Activated T-helper 1 cell treated with anti-CD3 and anti-CD28 coated beads, Interleukin-2, amount 50 U/mL, for 16 hours (primary cell): ENCODE measurements at regions not wholly inside any gene's neighbourhood (a gene's known extent, or its start where the extent isn't known, plus 50 kb on each side); places are given as distances from the start of the nearest gene placed in this dataset.

Source experiments
- DNase-seq, 2 donors: peaks; one replicate each; pipeline ENCODE4 v3.0.0-alpha.2; 2020; ENCODE audit warnings: low read depth in 1 of 2, low spot score in 1 of 2

DNA sequence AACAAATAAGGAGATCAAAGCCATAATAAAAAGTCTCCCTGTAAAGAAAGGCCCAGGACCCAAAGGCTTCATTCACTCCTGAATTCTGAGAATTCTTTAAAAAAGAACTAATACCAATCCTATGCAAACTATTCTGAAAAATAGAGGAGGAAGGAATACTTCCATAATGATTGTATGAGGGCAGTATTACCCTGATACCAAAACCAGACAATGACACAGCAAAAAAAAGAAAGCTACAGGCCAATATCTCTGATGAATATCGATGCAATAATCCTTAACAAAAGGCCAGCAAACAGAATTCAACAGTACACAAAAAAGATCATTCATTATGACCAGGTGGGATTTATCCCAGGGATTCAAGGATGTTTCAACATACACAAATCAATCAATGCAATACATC, 457.8 kb upstream of the FBXO33 start:
- no peak for DNase-seq

DNA sequence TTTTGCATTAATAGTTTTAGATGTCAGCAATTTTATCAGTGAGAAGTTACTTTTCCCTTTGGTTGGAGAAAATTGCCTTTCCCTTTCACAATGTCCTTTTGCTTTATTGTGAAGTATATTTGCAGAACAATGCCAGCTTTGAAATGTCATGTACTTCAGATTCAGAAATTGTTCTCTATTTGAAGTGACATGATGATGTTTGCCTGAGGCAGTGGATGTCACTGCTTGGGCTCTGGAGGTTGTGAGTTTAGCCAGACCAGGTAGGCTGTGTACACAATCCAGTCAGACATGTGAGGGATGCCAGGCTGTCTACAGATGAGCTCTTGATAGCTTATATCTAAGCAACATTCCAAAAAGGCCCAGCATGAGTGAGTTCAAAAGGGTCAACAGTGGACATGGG, 451.9 kb upstream of the FBXO33 start:
- no peak for DNase-seq

DNA sequence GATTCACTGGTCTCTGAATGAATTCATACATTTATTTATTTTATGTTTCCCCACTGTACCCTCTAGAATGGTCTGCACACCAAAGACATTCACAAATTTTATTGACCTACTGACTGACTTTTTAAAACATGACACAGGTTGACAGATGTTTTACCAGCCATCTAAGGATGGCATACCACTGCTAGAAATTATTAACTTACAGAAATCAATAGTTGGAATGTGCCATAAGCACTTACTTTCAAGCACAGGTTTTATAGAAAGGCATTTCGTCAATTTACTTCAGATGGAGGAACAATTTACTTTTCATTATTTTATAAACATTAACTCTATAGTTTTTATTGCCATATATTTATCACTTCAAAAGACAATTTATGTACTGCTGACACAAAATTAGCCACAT, 448.7 kb upstream of the FBXO33 start:
- DNase-seq = no peak

DNA sequence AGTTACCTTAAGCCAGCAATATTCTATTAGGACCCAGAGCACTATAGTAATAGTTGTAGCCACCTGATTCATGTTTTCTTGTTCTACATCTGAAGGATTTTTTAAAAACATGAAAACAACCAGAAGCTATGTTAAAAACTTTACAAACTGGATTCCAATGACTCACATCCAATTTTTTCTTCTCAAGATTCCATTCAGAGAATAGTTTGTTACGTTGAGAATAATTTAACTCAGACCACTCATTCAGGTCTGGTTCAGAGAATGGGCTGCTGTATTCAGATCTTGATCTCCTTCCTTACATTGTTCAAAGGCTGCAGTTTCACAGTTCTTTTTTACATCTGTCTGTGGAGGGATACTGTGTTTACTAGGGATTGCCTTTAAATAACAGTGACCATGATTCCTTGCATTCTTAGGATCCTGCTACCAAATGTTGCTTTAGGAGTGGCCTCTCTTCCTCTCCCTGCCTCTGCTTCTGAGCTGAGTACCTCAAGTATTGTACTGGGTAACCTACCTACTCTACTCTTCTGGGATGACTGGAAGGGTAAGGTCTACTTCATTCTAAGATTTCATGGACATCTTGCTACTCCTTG, 448.0 kb upstream of the FBXO33 start:
- DNase-seq = no peak

DNA sequence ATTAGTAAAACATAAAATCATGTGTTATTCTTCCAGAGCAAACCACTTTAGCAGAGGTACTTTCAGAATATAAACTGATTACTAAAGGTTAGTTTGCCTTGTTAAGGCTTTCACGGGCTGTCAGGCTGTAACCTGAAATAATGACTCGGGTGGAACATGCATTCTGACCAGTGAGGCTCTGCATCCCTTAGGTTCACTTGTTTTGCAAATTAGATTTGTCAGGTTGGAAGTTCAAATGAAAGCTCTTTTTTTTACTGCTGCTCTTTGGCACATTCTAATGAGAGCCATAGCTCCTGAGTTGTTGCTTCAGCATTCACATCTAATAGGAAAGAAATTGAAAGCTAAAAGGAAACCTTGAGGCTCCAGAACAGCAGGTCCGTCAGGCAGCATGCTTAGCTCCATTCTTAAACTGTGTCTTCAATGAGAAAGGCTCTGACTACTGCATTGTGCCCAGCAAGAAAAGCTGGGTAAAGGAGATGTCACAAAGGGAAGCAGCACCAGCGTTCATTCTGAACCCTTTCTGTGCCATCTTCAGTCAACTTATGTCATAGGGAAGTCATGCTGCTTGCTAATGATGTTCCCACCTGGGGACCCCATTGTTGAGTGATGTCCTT, 445.5 kb upstream of the FBXO33 start:
- DNase-seq = no peak

DNA sequence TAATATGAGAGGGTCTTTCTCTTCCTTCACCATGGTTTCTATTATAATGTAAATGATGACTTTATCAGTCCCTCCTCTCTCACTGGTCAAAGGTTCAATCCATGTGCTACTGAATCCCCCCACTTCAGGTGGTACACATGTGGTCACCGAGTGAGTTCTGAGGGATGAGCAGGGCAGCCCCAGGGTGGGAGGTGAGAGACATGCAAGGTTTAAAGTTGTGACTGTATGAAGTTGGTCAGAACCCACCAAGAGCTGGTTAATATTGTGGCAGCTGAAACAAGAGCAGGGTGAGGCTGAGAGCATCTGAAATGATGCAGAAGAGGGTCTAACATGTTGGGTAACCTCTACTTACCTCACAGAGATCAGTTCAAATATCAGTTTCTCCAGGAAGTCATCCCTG, 444.7 kb upstream of the FBXO33 start:
- no peak for DNase-seq

DNA sequence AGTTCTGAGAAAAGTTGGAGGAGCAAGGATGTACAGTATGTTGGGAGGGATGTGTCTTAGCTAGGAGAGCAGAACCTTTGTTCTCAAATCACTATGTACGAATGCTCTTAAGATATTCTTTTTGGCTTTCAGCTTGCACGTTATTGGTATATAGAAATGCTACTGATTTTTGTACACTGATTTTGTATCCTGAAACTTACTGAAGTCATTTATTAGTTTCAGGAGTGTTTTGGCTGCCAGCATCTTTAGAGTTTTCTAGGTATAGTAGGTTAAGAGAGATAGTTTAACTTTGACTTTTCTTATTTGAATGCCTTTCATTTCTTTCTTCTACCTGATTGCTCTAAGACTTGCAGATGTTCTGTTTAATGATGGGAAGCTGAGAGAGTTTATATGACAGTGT, 442.8 kb upstream of the FBXO33 start:
- DNase-seq = no peak

DNA sequence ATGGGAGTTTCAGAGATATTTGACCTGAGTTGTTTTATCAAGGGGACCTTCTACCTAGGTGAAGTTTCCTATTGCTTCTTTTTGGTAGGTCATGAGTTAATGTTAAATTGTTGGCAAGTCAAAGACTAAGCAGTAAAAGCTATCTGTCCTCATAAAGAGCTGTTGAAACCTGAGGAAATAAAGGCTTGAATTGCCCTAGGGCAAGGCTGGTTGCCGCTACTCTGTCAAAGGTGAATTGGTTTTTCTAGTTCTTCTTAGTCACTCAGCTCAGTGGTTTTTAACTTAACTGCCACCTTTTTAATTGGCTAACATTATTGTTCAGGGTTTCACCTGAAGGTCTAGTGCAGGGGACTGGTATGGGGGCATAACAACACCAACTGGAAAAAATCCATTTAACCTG, 441.6 kb upstream of the FBXO33 start:
- no peak for DNase-seq

DNA sequence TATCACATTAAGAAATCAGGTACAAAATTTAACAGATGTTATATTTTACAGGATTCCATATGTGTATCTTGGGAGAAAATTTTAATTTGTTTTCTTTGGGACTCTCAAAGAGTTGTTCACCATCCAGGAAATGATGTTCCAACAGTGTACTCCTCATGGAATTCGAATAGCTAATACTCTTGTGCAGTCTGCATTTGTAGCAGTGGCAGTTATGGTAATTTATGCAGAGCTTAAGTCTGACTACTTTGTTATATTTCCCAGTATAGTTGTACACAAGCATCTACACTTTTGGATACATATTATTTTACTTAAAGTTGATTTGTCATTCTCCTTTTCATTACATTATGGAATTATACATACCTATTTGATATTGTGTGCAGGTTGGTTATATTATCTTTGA, 436.7 kb upstream of the FBXO33 start:
- no peak for DNase-seq

DNA sequence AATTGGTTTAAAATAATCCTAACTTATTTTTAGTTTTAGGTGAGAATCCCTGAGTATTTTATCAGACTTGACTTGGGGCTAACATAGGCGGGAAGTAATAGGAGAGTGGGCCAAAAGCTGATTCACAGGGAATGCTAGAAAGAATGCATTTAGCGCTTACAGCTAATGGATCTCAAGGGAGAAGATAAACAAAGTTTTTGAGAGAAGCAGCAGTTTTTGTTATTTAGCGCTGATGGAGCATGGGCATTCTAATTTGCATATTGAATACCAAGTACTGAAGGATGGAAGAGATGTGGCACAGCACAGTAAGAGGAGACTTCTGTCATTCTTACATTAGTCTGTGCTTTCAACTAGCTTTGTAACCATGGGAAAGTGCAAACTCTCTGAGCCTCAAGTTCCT, 436.0 kb upstream of the FBXO33 start:
- no peak for DNase-seq

DNA sequence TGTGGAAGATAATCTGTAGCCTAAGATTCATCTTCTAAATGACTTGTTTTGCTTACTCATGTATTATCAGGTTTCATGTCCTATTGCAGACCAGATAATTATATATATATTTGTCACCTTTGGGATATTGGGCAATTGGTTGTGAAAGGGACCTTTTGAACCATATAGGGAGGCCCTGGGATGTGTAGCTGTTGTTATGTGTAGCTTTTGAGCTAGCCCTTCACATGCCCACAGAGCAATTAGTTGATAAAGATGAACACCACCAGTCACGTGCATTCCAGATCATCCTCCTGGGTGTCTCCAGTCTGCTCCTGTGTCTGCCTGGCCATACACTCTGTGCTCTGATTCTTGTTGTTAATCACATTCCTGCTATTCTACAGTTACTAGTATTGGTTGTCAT, 431.2 kb upstream of the FBXO33 start:
- no peak for DNase-seq

DNA sequence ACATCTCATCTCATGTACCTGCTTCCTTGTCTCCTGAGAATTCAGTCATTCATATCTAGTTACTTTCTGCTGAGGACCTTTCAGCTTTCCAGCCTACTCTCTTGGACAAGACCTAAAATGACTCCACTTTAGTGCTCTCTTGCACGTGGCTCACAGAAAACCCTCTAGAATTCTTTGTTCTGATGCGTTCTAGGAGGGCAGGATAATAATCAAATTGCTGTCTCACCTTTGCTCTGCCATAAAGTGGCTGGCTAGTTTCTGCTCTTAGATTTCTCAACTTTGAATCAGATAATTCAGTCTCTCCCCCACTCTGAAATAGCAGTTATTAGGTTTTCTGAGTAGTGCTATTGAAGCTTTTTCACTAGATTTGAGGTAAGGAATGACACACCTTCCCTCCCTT, 429.5 kb upstream of the FBXO33 start:
- no peak for DNase-seq

DNA sequence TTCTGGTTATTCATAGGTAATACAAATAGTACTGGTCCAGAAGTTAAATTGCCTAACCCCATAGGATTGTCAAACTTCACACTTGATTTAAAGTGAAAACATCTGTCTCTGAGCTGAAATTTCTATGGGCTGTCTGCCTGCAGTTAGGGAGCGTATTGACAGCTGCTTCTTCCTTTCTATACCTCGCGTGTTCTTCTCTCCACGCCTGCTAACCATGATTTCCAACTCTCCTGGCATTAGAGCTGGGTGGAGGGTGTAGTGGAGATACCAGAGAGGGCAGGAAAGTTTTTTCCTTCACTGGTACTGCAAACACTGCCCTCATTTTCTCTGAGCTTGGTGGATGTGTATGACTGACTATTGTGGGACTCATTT, 429.0 kb upstream of the FBXO33 start:
- no peak for DNase-seq

DNA sequence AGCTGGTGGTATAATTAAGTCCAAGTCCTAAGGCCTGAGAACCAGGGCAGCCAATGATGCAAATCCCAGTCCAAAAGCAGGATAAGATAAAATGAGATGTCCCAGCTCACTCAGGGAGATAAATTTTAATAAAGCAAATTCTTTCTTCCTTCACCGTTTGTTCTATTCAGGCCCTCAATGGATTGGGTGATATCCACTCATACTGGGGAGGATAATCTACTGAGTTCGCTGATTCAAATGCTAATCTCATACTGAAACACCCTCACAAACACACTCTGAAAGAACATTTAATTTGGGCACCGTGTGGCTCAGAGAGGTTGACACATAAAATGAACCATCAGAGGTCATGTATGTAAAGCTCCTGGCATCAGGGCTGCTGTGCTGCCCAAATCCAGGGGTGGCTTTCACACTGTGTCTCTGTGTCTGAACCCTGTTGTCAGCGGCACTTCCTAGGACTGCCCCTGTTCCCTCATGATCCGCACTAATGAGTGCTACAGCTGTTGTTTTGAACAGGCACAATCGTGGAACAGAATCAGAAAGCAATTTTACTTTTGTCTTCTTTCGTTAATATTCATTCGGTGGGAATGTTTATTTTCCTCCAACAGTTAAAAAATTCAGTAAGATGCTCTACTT, 428.5 kb upstream of the FBXO33 start:
- no peak for DNase-seq

DNA sequence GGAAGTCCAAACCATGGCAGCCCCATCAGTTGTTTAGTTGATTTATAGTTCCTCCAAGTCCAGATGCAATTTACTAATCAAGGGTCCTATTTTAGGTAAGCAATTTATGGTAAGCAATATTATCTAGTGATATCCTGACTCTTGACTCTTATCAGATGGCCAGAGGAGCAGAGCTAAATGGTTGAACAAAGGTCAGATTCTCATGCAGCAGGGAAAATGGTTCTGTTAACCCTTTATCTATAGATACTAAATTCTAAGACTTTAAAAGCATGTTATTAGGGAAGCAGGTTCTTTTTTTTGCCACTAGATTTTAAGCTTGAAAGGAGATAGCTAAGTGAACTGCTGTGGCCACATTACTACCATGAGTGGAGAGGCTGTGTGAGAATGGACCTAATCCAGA, 427.1 kb upstream of the FBXO33 start:
- DNase-seq = no peak

DNA sequence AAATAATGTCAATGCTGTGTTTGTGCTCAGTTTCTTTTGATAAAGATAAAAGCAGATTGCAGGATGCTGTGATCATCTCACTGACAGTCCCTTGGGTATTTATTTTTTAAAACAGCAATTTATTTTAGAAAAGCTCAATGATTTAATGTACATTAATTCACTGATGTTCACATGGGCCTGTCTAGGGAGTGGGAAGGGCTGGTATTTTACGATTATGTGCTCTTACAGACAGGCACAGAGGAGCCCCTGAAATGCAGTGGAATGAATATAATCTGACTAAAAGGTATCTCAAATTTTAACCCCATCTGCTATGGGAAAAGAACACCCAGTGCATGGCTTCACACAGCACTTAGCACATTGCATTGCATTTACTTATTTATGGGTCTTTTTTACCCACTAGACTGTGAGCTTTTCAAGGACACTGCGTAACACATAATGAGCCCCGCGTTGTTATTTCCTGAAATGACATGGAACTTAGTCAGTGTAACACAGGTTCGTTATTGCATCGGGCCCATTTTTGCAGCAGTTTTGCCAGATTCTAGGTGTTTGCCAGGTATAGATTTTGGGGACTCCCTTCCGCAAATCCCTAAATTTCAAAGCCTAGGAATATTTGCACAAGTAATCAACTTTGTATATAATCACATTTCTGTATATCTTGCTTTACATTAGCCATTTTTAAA, 425.3 kb upstream of the FBXO33 start:
- no peak for DNase-seq

DNA sequence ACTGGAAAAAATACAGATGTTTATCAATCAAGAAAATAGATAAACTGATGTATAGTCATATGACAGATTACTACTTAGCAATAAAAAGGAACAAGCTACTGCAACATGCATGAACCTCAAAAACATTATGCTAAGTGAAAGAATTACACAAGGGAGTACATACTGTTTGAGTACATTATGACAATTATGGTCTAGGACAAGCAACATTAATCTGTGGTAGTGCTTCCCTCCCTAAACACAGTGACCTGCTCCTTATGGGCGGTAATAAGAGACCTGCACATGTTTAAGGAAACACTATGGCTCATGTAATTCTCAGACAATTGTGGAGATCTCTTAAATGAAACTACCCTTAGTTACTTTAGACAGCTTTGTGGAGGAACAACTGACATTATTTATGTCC, 421.2 kb upstream of the FBXO33 start:
- no peak for DNase-seq

DNA sequence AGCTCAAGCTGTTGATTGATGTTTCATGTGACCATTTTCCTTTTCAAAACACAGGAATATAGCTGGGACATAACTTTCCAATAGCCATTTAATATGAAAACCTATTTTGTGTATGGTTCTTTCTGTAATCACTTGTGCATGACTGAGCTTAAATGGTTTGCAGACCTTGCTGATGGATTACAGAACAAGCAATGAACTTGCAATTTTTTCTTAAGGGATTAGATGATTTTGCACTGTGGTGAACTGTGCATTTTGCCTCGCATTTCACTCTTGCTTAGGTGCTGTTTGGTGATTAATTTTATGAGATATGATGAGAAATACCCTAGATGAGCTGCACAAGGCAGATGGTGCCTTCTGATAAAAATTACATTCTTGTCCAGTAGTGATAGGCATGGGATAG, 419.0 kb upstream of the FBXO33 start:
- no peak for DNase-seq

DNA sequence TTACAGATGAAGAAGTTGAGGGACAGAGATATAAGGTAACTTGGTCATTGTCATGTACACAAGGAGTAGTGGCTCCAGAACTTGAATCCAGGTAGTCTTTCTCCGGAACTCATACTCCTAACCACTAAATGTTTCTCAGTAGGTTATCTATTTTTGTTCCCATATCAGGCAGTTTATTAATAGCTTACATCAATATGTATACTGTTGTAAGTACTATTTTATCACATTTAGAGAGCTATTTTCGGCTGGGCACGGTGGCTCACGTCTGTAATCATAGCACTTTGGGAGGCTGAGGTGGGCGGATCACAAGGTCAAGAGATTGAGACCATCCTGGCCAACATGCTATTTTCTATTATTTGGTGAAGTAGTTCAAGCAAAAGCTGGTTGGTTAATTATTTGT, 415.6 kb upstream of the FBXO33 start:
- no peak for DNase-seq

DNA sequence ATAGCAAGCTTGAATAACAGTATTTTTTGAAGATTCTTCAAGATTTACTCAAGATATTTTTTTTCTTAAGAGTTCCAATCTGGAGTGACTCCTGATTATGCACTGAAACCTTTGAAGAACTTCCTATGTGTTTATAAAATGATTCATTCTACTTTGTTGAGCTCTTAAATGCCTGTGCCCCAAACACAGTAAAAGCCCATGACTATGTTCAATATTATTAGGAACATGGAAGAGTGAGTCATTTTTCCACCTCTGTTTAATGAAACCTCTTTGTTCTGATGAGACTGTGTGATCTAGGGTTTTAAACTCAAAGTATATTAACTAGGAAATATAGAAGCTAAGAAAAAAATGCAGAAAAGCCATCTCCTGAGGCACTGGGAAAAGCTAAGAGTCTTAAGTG, 415.0 kb upstream of the FBXO33 start:
- no peak for DNase-seq

DNA sequence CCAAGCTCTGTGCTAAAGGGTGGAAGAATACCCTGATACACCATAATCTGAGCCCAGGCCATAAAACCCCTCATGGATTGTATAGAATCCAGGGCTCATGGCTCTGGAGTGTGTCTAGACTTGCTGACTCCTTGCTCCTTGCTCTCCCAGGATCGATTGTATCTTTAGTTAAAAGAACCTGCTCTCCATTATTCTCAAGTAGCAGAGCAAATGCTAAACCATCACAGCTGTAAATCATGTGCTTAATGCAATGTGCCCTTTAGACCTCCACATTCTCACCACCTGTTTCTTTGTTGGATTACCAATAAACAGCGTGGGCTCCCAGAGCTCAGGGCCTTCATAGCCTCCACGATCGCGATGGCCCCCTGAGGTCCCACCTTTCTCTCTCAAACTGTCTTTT, 411.6 kb upstream of the FBXO33 start:
- no peak for DNase-seq

DNA sequence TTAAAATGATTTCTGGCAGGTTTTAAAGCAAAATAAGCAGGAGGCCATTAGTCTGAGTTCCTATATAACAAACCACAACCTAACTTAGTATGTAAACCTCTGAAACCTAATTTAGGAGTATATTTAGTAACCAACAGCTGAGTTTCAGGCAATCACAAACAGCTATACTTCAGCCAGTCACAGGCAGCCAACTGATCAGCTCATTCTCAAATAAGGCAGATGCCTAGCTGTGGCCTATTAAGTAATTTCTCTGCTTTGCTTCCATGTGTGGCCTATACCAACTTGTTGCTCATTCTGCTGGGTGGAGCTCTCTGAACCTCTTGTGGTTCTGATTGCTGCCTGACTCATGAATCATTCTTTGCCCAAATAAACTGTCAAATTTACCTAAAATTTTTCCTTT, 408.9 kb upstream of the FBXO33 start:
- DNase-seq = no peak
